Fibroblast of skin of right quadriceps (primary cell): ENCODE measurements at regions not wholly inside any gene's neighbourhood (a gene's known extent, or its start where the extent isn't known, plus 50 kb on each side); places are given as distances from the start of the nearest gene placed in this dataset.
A peak's percentile ranks its signal among the peaks of the same experiment; 100 is the strongest.
"Not testable (repeated sequence)": the region's sequence is repeated elsewhere in the genome, so short reads cannot be mapped to it uniquely, and the experiment has no call there.

Source experiments
- DNase-seq: peaks from one replicate; pipeline ENCODE4 v3.0.0-alpha.2; 2013

DNA sequence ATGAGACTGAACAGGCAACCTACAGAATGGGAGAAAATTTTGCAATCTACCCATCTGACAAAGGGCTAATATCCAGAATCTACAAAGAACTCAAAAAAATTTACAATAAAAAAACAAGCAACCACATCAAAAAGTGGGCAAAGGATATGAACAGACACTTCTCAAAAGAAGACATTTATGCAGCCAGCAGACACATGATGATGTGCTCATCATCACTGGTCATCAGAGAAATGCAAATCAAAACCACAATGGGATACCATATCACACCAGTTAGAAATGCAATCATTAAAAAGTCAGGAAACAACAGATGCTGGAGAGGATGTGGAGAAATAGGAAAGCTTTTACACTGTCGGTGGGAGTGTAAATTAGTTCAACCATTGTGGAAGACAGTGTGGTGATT lies 51.7 kb upstream of the PAXBP1 start:
- DNase-seq = not testable (repeated sequence)

DNA sequence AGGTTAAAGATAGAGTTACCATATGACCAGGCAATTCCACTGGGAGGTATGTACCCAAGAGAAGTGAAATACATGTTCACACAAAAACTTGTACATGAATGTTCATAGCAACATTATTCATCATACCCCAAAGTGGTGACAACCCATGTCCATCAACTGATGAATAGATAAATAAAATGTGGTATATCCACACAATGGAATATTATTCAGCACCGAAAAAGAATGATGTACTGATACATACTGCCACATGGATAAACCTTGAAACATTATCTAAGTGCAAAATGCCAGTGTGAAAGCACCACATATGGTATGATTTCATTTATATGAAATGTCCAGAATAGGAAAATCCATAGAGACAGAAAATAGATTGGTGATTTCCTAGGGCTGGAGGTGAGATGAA lies 53.4 kb upstream of the PAXBP1 start:
- no peak for DNase-seq

DNA sequence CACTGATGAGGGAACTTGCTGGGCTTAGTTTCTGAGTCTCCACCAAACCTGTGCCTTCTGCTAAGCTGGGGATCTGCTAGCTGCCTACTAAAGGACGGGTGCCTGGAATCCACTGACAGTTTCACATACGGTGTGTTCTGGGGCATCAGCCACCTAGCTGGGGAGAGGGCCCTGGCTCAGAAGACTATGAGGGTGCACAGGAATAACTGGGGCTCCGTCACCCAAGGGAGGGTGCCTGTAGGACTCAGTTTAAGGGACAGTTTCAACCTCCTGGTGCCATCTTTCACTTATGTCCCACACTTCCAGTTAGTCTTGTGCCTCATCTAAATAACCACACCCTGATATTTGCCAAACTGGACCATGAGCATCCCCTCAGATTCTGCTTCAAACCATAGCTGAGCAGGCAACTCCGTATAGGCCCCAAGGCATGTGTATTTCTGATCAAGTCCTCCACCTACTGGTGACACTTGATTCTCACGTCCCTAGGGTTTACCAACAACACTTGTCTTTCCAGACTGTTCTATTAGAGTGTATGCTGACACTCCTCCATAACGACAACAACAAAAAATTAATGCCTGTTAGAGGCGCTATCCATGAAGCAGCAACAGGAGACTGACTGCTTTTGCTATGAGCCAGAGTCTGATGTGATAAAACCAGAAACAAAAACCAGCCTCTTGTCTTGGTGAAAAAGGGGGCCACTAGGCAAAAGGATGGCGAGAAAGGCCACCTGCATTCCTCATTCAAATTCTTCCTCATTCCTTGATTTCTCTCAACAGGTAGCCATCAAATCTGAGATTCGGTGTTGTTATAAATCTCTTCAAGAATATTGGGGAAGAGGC lies 55.0 kb upstream of the PAXBP1 start:
- peak; percentile 44 for DNase-seq

DNA sequence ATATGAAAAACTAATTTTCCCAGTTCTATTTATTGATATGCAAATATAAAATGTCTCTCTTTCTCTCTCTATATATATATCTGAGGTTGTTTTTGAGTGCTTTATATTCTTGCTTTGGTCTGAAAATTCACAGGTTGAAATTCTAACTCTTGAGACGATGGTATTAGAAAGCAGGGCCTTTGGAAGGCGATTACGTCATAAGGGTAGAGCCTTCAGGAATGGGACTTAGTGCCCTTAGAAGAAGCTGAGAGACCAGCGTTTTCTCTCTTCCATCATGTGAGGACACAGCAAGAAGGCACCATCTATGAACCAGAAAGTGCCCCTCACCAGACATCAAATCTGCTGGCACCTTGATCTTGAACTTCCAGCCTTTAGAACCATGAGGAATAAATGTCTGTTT lies 57.4 kb upstream of the PAXBP1 start:
- DNase-seq = no peak

DNA sequence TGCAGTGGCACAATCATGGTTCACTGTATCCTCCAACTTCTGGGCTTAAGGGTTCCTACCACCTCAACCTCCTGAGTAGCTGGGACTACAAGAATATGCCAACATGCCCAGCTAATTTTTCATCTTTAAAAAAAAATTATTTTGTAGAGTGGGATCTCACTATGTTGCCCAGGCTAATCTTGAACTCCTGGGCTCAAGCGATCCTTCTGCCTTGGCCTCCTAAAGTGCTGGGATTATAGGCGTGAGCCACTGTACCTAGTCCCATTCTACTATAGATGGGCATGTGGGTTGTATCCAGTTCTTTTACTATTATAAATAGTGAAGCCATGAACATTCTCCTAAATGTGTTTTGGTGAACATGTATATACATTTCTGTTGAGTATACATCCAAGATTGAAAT lies 57.9 kb upstream of the PAXBP1 start:
- DNase-seq = no peak

DNA sequence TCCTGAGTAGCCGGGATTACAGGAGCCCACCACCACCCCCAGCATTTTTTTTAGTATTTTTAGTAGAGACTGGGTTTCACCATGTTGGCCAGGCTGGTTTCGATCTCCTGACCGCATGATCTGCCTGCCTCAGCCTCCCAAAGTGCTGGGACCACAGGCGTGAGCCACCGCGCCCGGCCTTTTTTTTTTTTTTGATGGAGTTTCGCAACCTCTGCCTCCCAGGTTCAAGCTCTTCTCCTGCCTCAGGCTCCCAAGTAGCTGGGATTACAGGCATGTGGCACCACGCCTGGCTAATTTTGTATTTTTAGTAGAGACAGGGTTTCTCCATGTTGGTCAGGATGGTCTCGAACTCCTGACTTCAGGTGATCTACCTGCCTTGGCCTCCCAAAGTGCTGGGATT lies 60.2 kb upstream of the PAXBP1 start:
- not testable (repeated sequence) for DNase-seq

DNA sequence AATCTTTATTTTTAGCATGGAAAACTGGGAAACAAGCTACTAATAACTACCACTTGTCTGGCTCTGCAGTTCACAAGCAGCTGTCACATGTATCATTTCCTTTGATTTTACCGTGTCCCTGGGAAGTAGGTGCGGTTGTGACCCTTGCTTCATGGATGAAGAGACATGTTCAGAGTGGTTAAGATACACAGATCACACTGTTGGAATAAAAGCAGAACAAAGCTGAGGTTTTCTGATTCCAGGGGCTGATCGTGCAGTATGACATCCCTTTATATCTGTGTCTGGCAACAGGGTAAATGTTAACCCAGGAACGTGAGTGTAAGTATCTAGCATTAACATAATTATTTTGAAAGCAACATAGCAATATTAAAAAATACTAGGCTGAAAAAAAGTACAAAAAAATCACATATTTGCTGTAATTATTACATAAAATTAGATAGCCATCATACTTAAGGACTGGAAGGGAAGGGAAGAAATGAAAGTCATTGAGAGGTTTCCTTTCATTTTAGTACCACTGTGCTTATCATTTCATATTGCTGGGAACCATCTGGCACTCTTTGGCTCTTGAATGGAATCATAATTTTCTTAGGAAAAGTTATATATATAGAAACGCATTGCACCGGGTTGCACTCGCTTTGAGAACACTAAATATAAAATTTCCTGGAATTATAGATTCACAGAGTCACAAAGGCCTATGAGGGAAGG lies 62.8 kb upstream of the PAXBP1 start:
- no peak for DNase-seq

DNA sequence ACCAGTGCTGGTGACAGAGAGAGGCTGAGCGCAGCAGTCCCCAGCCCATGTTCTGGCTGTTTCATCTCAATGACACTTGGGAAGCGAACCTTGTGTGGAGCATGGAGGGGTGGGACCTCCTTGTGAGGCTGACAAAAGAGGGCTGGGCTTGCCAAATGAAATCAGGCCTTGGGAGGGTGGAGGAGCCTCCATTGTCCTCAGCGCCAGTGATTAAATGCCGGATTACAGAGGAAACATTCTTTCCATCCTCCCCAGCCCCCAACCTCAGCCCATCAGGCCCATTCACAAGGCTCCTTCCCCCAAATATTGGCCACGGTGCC lies 63.3 kb upstream of the PAXBP1 start:
- DNase-seq = no peak

DNA sequence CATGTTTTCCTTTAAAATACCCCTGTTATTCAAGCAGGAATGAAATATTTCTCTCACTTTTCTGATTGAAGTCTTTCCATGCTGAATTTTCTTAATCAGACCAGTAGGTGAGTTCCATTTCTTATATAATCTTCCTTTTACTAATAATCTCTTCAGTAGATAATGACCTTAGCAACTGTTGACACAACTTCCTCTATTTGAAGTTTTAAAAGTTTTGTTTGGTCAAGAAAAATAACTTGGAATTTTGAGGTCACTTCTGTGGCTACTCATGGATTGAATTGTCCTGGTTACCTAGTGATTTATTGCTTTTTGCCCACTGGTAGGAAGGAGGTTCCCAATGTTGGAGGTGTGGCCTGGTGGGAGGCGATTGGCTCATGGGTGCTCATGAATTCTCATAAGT lies 70.6 kb upstream of the PAXBP1 start:
- no peak for DNase-seq

DNA sequence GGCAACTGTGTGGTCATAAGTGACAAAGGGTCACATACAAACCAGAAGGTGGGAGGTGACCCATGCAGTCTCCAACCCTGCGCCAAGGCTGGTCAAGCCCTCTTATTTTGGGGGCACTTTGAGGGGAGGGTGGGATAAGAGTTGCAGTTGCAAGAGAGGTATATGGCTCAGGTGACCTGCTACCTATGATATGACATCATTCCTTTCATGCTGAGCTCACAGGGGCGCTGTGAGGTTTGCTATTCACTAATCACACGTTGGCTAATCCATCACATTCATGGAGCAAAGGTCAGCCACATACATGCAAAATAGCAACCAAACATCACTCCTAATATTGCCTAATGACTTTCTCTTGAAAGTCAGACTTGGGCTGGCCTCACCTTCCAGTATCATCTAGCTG lies 72.0 kb upstream of the PAXBP1 start:
- no peak for DNase-seq

DNA sequence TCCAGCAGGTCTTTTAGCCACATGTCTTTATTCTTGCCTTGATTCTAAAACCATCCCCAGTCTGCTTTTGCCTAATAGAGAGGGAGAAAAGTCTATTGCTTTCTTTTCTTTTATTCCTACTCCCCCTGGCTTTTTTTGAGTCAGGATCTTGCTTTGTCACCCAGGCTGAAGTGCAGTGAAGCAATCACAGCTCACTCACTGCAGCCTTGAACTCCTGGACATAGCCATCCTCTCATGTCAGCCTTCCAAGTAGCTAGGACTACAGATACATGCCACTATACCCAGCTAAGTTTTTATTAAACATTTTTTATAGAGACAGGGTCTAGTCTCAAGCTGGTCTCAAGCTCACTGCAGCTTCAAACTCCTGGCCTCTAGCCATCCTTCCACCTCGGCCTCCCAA lies 72.5 kb upstream of the PAXBP1 start:
- DNase-seq = no peak

DNA sequence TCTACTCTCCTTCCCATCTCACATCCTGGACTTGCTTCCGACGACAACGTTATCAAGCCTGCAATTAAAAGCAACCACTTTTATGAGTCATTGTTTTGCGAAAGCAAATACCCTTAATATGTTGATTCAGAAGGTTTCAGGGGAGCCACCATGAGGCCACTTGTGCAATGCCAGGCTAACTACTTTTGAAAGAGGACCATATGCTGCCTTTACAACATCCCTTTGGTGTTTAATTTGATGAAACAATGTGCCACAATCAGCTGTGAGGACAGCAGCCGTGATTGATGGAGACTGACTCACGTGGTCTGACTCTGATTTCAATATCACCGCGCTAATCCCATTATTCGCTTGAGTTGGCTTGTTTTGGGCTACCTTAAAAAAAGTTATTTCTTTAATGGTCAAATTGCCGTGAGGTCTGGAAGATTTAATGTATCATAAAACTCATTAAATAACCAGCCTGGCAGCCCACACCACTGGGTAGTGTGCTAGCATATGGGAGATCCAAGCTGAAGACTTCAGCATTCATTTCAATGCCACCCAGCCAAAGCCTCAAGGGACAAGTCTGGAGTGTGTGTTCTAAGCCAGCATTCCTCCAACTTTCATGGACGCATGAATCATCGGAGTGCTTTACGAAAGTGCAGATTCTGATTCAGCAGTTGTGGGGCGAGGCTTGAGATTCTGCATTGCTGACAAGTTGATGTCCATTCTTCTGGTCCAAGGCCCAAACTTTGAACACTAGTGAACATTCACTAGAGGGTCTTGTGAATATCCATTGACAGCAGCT lies 73.3 kb upstream of the PAXBP1 start:
- DNase-seq = peak; percentile 75

DNA sequence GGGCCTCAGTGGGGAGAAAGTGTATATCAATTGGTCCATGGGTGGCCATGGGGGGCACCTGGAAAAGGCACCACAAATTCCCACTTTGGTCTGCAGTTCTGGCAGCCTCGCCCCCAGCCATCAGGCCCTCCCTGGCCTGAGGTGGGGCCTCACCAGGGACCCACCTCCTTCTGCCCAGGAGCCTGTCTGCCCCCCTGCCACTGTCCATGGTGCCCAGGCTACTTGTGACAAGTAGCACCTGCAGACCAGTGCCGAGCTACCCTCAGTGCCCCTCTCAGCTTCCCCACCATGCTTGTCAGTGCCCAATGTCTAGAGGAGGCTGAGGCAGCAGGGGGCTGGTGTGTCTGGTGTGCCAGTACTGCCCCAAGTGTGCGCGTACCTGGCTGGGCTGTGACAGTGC lies 87.1 kb upstream of the PAXBP1 start:
- DNase-seq = no peak

DNA sequence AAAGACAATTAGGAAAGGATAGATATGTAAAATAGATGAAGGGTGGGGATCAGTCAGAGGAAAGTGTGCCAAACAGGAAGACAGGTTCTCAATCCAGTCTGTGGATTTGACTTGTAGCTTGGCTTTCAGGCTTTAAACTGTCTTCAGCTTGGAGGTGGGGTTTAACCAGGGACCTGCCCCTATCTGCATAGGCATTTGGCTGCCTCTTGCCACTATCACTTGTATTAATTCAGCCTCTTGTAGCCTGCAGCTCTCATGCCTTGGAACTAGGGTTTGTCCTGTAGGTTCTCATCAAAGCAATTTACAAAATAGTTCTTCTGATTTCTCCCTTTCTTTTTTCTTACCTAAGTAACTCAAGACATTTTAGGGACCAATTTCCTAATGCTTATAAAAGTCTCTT lies 88.8 kb upstream of the PAXBP1 start:
- DNase-seq = no peak

DNA sequence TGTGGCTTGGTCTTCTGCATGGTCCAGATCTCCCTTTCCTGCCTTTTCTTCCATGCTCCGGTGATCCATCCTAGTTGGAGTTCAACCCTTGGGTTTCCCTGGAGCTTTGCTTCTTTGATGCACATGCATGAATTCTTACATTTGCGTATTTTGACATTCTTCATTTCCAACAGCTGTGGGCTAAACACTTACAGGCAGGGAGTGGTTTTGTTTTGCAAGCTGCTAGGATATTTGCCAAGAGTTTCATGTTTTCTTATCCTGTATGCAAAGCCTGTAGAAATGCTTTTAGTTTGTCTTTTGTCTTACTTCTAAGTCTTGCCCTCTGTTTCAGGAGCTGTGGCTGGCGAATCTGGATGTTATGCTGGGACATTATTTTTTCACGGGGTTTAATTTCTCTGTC lies 90.3 kb upstream of the PAXBP1 start:
- peak; percentile 13 for DNase-seq

DNA sequence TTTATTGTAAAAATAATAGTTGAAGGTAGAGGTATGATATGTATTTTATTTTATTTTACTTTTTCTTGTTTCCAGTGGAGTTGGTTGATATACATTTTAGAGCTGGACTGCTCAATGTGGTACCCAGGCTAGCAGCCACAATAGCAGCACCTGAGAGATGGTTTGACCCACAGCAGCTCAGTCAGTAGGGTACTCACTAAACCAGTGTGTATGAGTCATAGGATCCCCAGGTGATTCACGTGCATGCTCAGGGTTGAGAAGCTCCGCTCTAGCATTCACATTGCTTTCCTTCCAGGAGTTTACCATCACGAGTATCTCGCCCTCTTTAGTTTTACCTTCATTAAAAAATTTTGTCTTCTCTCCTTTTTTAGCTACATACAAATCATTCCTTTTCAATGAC lies 96.0 kb upstream of the PAXBP1 start:
- DNase-seq = no peak

DNA sequence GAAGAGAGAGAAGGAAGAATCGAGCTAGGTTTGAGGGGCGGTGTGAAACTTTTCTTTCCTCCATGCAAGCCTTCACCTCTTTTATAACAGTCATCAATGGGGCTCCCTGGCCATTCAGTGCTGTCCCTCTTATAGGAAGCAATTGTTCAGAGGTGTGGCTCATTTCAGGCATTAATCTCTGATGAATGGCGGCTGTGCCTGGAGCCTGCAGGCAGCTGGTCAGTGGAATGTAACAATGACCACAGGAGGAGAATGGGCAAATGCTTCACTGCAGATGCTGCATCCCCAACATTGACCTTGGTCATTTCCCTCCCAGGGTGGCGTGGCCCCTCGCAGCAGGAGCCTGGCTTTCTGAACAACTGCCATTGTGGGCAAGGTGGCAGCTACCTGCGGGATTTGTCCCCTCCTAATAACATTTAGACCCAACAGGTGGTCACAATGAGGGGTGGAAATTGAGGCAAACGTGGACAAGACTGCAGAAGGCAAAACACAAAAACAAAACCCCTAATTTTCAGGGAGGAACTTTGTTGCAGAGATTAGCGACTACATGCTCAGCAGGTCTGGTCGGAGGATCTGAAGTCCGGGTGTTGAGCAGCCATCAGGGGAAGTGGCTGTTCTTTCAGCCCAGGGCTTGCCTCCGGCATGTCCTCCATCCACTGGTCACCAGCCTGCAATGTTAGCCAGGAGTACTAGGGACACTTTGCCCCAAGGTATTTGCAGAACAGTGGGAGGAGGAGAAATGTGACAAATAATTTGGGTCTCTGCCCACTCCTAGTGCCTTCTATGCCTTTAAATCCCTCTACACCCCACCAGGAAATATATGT lies 97.3 kb upstream of the PAXBP1 start:
- no peak for DNase-seq

DNA sequence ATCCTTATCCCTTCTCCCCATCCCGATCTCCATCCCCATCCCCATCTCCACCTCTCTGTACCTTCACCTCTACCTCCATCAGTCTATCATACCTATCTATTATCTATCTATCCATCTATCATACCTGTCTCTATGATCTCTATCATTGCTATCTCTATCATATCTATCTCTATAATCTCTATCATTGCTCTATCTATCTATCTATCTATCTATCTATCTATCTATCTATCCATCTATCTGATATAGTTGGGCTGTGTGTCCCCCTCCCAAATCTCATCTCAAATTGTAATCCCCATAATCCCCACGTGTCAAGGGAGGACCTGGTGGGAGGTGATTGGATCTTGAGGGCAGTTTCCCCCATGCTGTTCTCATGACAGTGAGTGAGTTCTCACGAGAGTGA lies 97.9 kb upstream of the PAXBP1 start:
- DNase-seq = no peak

DNA sequence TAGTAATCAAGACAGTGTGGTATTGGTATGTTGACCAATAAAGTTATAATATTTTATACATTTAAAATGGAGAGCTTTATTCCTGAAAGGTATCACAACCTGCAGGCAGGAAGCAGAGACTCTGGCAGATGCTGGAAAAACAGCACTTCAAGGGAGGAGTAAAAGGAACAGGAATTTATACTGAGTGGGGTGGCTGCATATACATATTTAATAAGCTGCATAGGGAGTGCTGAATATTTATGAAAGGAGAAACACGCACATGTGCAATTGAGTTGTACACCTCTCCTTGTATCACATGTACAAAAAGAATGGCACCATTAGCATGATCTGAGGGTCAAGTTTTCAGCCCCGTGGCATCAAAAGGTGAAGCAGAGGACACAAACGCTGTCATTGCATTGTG lies 104.9 kb upstream of the PAXBP1 start:
- no peak for DNase-seq

DNA sequence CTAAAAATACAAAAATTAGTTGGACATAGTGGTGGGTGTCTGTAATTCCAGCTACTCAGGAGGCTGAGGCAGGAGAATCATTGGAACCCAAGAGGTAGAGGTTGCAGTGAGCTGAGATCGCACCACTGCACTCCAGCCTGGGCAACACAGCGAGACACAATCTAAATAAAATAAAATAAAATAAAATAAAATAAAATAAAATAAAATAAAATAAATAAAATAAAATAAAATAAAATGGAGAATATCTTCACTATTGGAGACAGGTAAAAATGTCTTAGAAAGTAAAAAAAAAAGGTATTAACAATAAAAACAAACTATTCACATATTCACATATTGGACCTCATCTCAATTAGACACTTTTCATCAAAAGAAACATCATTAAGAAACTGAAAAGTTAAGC lies 106.3 kb upstream of the PAXBP1 start:
- not testable (repeated sequence) for DNase-seq

DNA sequence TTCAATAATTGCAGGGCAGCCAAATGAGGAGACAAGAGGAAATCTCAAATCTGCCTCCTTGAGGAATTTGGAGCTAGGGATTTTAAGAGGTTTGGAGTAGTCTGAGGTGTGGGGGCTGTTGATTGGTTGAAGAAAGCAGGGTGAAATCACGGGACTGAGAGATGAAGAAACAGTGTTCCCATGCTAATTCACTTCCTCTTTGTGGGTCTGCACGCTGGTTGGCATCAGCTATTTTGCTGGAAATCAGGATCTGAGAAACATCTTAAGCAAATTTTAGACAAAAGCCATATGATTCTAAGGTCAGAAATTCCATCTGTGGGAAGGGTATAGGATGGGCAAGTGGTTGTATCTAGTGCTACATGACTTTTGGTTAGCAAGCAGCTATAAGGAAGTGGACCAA lies 107.1 kb upstream of the PAXBP1 start:
- DNase-seq = no peak

DNA sequence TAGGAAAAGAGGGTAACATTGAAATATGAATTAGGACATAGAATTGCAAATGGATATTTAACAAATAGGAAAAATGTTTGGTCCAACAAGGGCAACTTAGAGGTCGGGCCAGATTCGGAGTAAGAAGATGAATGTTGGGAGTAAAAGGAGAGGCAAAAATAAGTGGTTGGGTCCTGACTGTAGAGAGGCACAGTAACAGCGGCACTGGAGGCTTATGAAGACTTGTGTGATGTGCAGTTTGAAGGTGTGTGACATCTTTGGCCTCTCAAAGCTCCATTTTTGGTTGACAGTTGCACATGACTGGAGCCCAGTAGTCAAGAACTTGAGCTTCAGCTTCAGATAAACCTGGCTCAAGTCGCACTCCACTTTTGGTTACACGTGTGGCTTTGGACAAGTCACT lies 109.9 kb upstream of the PAXBP1 start:
- DNase-seq = no peak

DNA sequence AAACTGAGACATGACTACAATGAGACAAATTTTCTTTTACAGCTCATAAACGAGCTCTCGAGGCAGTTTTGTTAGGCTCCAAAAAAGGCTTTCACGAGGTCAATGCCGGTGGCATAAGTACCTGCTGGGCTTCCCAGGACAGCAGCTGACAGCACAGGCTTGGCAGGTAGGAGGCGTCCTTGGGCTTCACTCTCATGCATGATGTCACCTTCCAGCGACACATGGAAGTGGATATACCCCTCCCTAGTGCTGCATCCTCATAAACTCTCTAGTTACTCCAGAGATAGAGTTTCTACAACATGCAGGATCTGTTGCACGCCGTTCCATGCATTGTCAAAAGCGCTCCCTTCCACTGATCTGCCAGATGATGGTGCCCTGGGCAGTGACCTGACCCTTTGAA lies 112.5 kb upstream of the PAXBP1 start:
- DNase-seq = no peak
